Muscle layer of duodenum (tissue), 2 donors: ENCODE measurements at regions not wholly inside any gene's neighbourhood (a gene's known extent, or its start where the extent isn't known, plus 50 kb on each side); places are given as distances from the start of the nearest gene placed in this dataset.

Experiments
- H3K27ac ChIP-seq: one replicate; pipeline ENCODE4 v1.7.0; 2013; ENCODE audit warnings: mild to moderate bottlenecking, low read length
- H3K27me3 ChIP-seq: one replicate; pipeline ENCODE4 v1.7.0; 2013; ENCODE audit warnings: low read depth, mild to moderate bottlenecking, control low read depth, low read length
- H3K36me3 ChIP-seq, 2 donors: one replicate each; pipeline ENCODE4 v1.7.0; 2013; ENCODE audit warnings: low read length in 2 of 2, control low read depth in 1 of 2, mild to moderate bottlenecking in 1 of 2; ENCODE audit not compliant: insufficient read depth in 2 of 2, control insufficient read depth in 1 of 2
- H3K4me1 ChIP-seq, 2 donors: one replicate each; pipeline ENCODE4 v1.7.0; 2013; ENCODE audit warnings: low read length in 2 of 2, mild to moderate bottlenecking in 2 of 2, control low read depth in 1 of 2, moderate library complexity in 1 of 2; ENCODE audit not compliant: insufficient read depth in 2 of 2, control insufficient read depth in 1 of 2
- H3K4me3 ChIP-seq, 2 donors: one replicate each; pipeline ENCODE4 v1.7.0; 2013; ENCODE audit warnings: low read length in 2 of 2, low read depth in 1 of 2, mild to moderate bottlenecking in 1 of 2
- H3K9me3 ChIP-seq, 2 donors: one replicate each; pipeline ENCODE4 v1.7.0; 2013; ENCODE audit warnings: low read length in 2 of 2, control low read depth in 1 of 2, mild to moderate bottlenecking in 1 of 2; ENCODE audit not compliant: control insufficient read depth in 1 of 2
- donor health status: healthy.

- no peak overlapping the region for H3K4me3 ChIP-seq
- H3K27ac ChIP-seq, result no peak overlapping the region
- no peaks in the 10 kb centered on the region for H3K27me3 ChIP-seq
- H3K4me1 ChIP-seq, result no peaks in the 10 kb centered on the region
- peaks cover 0 to 8% of the 10 kb centered on the region in 2 donors for H3K9me3 ChIP-seq
- no peaks in the 10 kb centered on the region for H3K36me3 ChIP-seq
These were observed 1762.2 kb downstream of the TP53TG3F start for GRCh38 chr16:35221482-35222185.

DNA sequence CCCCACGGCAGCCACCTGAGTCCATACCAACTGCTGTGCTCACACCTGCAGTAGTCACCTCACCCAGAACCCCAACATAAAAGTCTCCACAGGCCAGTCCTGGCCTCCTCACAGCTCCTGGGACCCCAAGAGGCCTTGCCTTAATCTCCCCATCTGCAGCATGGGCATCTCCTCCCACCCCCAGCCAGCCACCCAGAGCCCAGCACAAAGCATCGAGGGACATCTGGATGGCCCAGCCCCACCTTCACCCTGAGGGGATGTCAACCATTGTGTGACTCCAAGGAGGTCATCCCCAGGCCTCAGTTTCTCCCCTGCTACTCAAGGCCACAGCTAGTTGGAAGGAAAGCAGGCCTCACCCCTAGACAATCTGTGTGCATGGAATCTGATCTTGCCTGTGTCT, 1775.3 kb downstream of the TP53TG3F start:
- Histone ChIP-seq H3K36me3 (no peaks in the 10 kb centered on the region), H3K9me3 (peaks cover 0 to 15% of the 10 kb centered on the region in 2 donors), H3K4me3 (no peak overlapping the region), H3K27ac (no peak overlapping the region), H3K27me3 (no peaks in the 10 kb centered on the region), H3K4me1 (no peaks in the 10 kb centered on the region)

DNA sequence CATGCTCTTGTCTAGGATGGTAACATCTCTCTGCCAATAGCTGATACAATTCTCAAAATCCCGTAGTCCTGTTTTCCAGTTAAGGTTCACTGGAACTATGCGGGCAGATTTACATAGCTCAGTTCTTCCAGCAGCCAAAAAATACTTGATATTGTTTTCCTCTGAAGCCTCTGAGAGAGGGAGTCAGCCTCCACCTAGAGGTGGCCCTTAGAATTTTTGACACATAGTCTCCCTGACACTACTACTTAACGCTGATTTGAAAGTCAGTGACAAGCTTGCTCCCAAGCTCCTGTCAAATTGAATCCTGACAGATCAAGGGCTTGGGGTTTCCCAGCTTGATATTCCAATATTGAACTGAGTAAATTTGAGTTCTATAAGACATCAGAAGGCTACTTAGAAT, 1780.1 kb downstream of the TP53TG3F start:
- H3K9me3 ChIP-seq, result no peaks in the 10 kb centered on the region
- no peaks in the 10 kb centered on the region for H3K27me3 ChIP-seq
- H3K4me1 ChIP-seq, result no peaks in the 10 kb centered on the region
- no peaks in the 10 kb centered on the region for H3K36me3 ChIP-seq
- H3K27ac ChIP-seq, result no peak overlapping the region
- H3K4me3 ChIP-seq, result no peak overlapping the region

GRCh38 chr16:35249051-35249450, 1789.6 kb downstream of the TP53TG3F start:
- Histone ChIP-seq H3K9me3 (peaks cover 0 to 6% of the 10 kb centered on the region in 2 donors), H3K27me3 (no peaks in the 10 kb centered on the region)

GRCh38 chr16:35252356-35252936, 1793.0 kb downstream of the TP53TG3F start:
- no peak overlapping the region for H3K4me3 ChIP-seq
- peaks cover 0 to 14% of the 10 kb centered on the region in 2 donors for H3K9me3 ChIP-seq
- H3K27me3 ChIP-seq, result no peaks in the 10 kb centered on the region
- H3K36me3 ChIP-seq, result no peaks in the 10 kb centered on the region
- no peaks in the 10 kb centered on the region for H3K4me1 ChIP-seq
- H3K27ac ChIP-seq, result no peak overlapping the region

More at GRCh38 chr16:35249051-35249450, 1789.6 kb downstream of the TP53TG3F start:
- Histone ChIP-seq H3K36me3 (no peaks in the 10 kb centered on the region), H3K4me1 (no peaks in the 10 kb centered on the region), H3K27ac (no peak overlapping the region), H3K4me3 (no peak overlapping the region)

- H3K9me3 ChIP-seq, result peaks cover 0 to 14% of the 10 kb centered on the region in 2 donors
- H3K27me3 ChIP-seq, result no peaks in the 10 kb centered on the region
- H3K27ac ChIP-seq, result no peak overlapping the region
- H3K4me1 ChIP-seq, result no peaks in the 10 kb centered on the region
- peak overlapping the region in 1 of 2 donors; percentile 16 for H3K4me3 ChIP-seq
- H3K36me3 ChIP-seq, result no peaks in the 10 kb centered on the region
These were observed 1795.9 kb downstream of the TP53TG3F start for GRCh38 chr16:35255186-35255803.

- no peaks in the 10 kb centered on the region for H3K36me3 ChIP-seq
- H3K27ac ChIP-seq, result no peak overlapping the region
- no peaks in the 10 kb centered on the region for H3K27me3 ChIP-seq
- no peaks in the 10 kb centered on the region for H3K4me1 ChIP-seq
- H3K4me3 ChIP-seq, result no peak overlapping the region
- H3K9me3 ChIP-seq, result peaks cover 0 to 14% of the 10 kb centered on the region in 2 donors
These were observed 1796.4 kb downstream of the TP53TG3F start for GRCh38 chr16:35255816-35256215.

DNA sequence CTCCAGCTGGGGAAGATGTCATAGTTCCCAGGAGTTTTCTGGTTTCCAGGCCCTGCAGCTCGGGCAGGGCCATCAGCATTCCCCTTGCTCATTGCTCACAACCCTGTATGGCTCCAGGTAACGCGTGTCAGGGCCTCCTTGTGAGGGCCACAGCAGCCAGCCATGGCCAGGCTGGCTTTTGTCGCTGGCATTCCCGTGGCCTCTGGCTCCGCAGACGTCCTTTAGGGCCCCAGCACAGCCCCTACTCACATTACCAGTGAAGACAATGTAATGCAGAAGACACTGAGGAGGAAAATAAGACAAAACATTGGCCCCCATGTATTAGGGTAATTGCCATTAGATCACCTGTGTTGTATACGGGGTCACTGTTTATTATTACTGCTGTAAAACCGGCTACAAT, 1799.0 kb downstream of the TP53TG3F start:
- Histone ChIP-seq H3K36me3 (no peaks in the 10 kb centered on the region), H3K4me3 (no peak overlapping the region), H3K27me3 (no peaks in the 10 kb centered on the region), H3K27ac (no peak overlapping the region), H3K9me3 (peaks cover 0 to 8% of the 10 kb centered on the region in 2 donors), H3K4me1 (no peaks in the 10 kb centered on the region)

GRCh38 chr16:35295856-35296255, 1836.4 kb downstream of the TP53TG3F start:
- H3K36me3 ChIP-seq, result no peaks in the 10 kb centered on the region
- H3K9me3 ChIP-seq, result peaks cover 0 to 5% of the 10 kb centered on the region in 2 donors
- H3K4me1 ChIP-seq, result no peaks in the 10 kb centered on the region
- H3K27me3 ChIP-seq, result no peaks in the 10 kb centered on the region
- H3K4me3 ChIP-seq, result no peak overlapping the region
- no peak overlapping the region for H3K27ac ChIP-seq

- Histone ChIP-seq H3K9me3 (peaks cover 0 to 5% of the 10 kb centered on the region in 2 donors), H3K4me3 (no peak overlapping the region), H3K27me3 (no peaks in the 10 kb centered on the region), H3K4me1 (no peaks in the 10 kb centered on the region), H3K27ac (no peak overlapping the region), H3K36me3 (no peaks in the 10 kb centered on the region)
These were observed 1837.7 kb downstream of the TP53TG3F start for GRCh38 chr16:35296962-35297653.
